Mesothelial cell of epicardium (in vitro differentiated cells): ENCODE measurements at regions not wholly inside any gene's neighbourhood (a gene's known extent, or its start where the extent isn't known, plus 50 kb on each side); places are given as distances from the start of the nearest gene placed in this dataset.

Experiments
- DNase-seq, 2 experiments: peaks; one replicate each; pipeline ENCODE4 v3.0.0; 2021; ENCODE audit warnings: low spot score in 2 of 2; ENCODE audit not compliant: unreplicated experiment in 2 of 2
- H3K27ac Mint-ChIP-seq: 2 replicates; pipeline ENCODE4 v1.8.0; 2021; ENCODE audit warnings: mixed read lengths
- H3K27me3 Mint-ChIP-seq: 2 replicates; pipeline ENCODE4 v1.8.0; 2021; ENCODE audit warnings: low read depth, mixed read lengths
- H3K36me3 Mint-ChIP-seq: 2 replicates; pipeline ENCODE4 v1.8.0; 2021; ENCODE audit warnings: mixed read lengths
- H3K4me1 Mint-ChIP-seq: 2 replicates; pipeline ENCODE4 v1.8.0; 2021; ENCODE audit warnings: mixed read lengths
- H3K4me3 Mint-ChIP-seq: 2 replicates; pipeline ENCODE4 v1.8.0; 2021; ENCODE audit warnings: mild to moderate bottlenecking, moderate library complexity, mixed read lengths
- H3K9me3 Mint-ChIP-seq: 2 replicates; pipeline ENCODE4 v1.8.0; 2021; ENCODE audit warnings: mixed read lengths
- TF ChIP-seq, protein P1 (sequence below): fragments of 200-600 bp; sonication (generic); IDR thresholded peaks from one replicate; pipeline ENCODE4 v1.5.0; 2021; ENCODE audit warnings: antibody characterized with exemption; ENCODE audit not compliant: unreplicated experiment

DNA sequence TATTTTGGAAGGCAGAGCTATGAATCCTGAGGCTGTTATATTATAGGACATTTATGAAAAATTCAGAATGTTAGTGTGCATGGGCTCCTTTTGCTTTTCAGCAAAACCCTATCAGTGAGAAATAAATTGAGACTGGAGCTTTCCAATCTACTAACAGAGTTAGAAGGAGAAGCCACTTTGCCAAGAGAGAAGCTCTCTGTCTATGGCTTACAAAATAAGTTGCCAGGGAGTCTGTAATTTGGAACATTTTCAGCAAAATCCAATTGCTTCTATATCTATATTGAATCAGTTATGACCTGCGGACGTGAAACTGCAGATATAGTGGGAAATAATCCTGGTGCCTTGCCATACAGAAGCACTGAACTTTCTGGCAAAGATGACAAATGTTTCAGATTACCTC lies 279.3 kb downstream of the CDH19 start:
- Mint-ChIP-seq H3K27me3 (no peaks in the 10 kb centered on the region), H3K9me3 (no peaks in the 10 kb centered on the region), H3K27ac (no peak overlapping the region), H3K36me3 (no peaks in the 10 kb centered on the region), H3K4me3 (no peak overlapping the region), H3K4me1 (no peaks in the 10 kb centered on the region)
- TF ChIP-seq, protein P1, sequence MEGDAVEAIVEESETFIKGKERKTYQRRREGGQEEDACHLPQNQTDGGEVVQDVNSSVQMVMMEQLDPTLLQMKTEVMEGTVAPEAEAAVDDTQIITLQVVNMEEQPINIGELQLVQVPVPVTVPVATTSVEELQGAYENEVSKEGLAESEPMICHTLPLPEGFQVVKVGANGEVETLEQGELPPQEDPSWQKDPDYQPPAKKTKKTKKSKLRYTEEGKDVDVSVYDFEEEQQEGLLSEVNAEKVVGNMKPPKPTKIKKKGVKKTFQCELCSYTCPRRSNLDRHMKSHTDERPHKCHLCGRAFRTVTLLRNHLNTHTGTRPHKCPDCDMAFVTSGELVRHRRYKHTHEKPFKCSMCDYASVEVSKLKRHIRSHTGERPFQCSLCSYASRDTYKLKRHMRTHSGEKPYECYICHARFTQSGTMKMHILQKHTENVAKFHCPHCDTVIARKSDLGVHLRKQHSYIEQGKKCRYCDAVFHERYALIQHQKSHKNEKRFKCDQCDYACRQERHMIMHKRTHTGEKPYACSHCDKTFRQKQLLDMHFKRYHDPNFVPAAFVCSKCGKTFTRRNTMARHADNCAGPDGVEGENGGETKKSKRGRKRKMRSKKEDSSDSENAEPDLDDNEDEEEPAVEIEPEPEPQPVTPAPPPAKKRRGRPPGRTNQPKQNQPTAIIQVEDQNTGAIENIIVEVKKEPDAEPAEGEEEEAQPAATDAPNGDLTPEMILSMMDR = no peak
- no peak for DNase-seq

DNA sequence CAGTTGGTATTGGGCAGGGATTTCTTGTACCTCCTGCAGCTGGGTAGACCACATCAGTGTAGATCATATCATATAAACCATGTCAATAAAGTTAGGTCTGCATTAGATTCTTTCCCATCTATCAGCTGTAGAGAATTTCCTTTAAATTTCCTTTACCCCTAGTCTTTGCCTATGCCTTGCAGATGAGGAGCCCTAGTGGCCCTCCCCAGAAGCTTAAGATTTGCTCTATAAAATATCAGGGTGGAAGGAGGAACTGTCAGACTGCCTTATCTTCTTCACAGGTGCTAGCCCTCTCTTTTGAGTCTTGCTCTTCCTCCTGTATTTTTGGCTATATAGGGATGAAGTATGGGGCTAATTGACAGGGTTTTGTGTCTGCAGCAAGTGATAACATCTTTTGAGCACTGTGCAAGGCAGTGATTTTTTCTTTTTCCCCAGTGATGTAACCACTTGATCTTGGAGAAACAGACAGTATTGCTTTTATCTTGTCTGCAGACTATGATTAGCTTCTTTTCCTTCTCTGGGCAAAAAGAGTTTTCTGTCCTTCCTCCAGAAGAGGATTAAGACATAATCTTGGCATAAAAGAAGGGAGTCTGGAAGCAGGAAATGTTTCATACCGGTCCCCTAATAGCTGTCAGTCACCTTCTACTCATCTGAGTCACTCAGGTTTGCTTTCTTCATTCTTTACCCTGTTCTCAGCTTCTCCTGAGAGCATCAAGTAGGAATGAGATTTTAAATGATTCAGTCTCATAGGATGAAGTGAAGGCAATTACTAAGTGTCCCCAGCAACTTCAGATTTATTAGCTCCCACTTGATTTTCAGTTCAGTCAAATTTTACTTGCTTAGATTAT lies 286.4 kb downstream of the CDH19 start:
- no peak overlapping the region for H3K4me3 Mint-ChIP-seq
- H3K4me1 Mint-ChIP-seq = peaks cover 3% of the 10 kb centered on the region
- TF ChIP-seq, protein P1 = no peak
- no peaks in the 10 kb centered on the region for H3K27me3 Mint-ChIP-seq
- H3K9me3 Mint-ChIP-seq = no peaks in the 10 kb centered on the region
- no peak overlapping the region for H3K27ac Mint-ChIP-seq
- H3K36me3 Mint-ChIP-seq = no peaks in the 10 kb centered on the region
- no peak for DNase-seq

DNA sequence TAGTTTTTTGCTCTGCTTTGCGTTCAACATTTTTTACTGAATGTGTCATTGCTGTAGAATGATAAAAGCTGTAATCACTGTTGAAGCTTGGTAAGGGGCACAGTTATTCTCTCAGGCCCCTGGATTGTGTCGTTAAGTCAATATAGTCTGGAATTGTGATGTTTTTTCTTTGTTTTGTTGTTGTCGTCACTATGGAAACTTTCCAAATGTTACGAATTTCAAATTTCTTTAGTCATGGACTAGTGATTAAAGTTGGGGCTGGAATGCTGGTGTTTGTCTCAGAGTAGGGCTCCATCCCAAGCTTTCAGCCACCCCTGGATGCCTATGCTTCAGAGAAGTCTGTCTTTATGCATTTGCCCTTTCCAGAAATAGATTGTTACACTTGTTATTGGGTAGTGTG lies 287.2 kb downstream of the CDH19 start:
- no peak for DNase-seq
- Mint-ChIP-seq H3K4me3 (no peak overlapping the region), H3K27me3 (no peaks in the 10 kb centered on the region), H3K9me3 (no peaks in the 10 kb centered on the region), H3K4me1 (peaks cover 3% of the 10 kb centered on the region), H3K36me3 (no peaks in the 10 kb centered on the region), H3K27ac (no peak overlapping the region)
- TF ChIP-seq, protein P1 = no peak

DNA sequence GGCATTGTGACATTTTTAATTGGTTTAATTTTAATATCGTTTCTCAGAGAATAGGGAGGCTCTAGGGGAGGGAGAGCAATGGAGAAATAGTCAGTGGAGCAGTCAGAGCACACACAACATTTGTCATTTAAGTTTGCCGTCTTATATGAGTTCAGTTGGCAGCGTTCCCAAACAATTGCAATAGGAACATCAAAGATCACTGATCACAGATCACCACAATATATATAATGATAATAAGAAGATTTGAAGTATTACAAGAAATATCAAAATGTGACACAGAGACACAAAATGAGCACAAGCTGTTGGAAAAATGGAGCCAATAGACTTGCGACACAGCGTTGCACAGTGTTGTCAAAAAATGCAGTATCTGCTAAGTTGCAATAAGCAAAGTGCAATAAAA lies 303.7 kb downstream of the CDH19 start:
- Mint-ChIP-seq H3K27ac (no peak overlapping the region), H3K4me1 (no peaks in the 10 kb centered on the region), H3K4me3 (no peak overlapping the region), H3K27me3 (no peaks in the 10 kb centered on the region), H3K9me3 (peaks cover 4% of the 10 kb centered on the region), H3K36me3 (no peaks in the 10 kb centered on the region)
- DNase-seq = no peak
- TF ChIP-seq, protein P1 = no peak

DNA sequence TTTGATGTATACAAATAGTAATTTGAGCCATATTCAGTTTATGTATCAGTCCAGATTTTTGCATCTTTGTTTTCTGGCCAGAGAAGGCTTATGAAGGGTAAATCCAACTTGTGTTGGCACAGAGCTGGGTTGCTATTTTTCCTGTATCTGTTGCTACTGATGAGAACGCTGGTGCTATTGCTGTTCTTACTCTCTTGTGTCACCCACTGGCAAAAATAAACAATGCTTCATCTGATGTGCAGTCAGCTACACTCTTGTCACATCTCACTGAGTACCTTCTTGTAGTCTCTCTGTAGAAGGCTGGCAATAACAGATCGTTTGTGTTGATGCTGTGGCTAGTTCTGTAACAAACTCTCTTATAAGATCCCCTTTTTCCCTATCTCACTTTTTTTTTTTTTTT lies 323.4 kb downstream of the CDH19 start:
- H3K27ac Mint-ChIP-seq = no peak overlapping the region

More for the DNA sequence above, 323.4 kb downstream of the CDH19 start:
- no peak for DNase-seq
- Mint-ChIP-seq H3K9me3 (peaks cover 11% of the 10 kb centered on the region), H3K27me3 (no peaks in the 10 kb centered on the region), H3K4me1 (no peaks in the 10 kb centered on the region), H3K36me3 (no peaks in the 10 kb centered on the region), H3K4me3 (no peak overlapping the region)
- TF ChIP-seq, protein P1 = no peak
